ENCODE measurements at regions not wholly inside any gene's neighbourhood (a gene's known extent, or its start where the extent isn't known, plus 50 kb on each side); places are given as distances from the start of the nearest gene placed in this dataset.

DNA sequence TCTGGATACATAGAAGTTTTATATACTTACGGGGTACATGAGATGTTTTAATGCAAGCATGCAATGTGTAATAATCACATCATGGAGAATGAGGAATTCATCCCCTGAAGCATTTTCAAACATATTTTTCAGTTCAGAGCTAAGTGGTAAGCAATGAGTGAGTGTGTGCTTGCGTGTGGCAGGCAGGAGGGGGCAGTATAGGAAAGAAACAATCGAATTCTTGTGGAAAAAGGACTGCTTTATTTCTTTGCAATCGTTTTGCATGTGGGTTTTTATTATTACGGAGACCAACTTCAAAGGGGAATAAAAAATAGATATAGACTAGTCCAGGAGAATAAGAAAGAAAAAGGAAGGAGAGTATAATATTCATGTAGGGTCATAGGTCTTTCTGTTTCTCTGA, 271.6 kb downstream of the CHL1 start:
- TF ChIP-seq, protein P1, sequence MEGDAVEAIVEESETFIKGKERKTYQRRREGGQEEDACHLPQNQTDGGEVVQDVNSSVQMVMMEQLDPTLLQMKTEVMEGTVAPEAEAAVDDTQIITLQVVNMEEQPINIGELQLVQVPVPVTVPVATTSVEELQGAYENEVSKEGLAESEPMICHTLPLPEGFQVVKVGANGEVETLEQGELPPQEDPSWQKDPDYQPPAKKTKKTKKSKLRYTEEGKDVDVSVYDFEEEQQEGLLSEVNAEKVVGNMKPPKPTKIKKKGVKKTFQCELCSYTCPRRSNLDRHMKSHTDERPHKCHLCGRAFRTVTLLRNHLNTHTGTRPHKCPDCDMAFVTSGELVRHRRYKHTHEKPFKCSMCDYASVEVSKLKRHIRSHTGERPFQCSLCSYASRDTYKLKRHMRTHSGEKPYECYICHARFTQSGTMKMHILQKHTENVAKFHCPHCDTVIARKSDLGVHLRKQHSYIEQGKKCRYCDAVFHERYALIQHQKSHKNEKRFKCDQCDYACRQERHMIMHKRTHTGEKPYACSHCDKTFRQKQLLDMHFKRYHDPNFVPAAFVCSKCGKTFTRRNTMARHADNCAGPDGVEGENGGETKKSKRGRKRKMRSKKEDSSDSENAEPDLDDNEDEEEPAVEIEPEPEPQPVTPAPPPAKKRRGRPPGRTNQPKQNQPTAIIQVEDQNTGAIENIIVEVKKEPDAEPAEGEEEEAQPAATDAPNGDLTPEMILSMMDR (IDR thresholded peaks at IDR 0.05), result peak; percentile 54
- no peak for DNase-seq (ENCODE audit: low spot score)
- no peak overlapping the region for H3K27ac Mint-ChIP-seq (ENCODE audit: unreplicated experiment)
- no peaks in the 10 kb centered on the region for H3K4me1 Mint-ChIP-seq (ENCODE audit: low read depth)
- H3K36me3 Mint-ChIP-seq (ENCODE audit: low read depth), result no peaks in the 10 kb centered on the region
- peaks cover 24% of the 10 kb centered on the region for H3K9me3 Mint-ChIP-seq (ENCODE audit: low read depth)
- H3K4me3 Mint-ChIP-seq (ENCODE audit: unreplicated experiment), result no peak overlapping the region
- peaks cover 2% of the 10 kb centered on the region for H3K27me3 Mint-ChIP-seq (ENCODE audit: low read depth)

DNA sequence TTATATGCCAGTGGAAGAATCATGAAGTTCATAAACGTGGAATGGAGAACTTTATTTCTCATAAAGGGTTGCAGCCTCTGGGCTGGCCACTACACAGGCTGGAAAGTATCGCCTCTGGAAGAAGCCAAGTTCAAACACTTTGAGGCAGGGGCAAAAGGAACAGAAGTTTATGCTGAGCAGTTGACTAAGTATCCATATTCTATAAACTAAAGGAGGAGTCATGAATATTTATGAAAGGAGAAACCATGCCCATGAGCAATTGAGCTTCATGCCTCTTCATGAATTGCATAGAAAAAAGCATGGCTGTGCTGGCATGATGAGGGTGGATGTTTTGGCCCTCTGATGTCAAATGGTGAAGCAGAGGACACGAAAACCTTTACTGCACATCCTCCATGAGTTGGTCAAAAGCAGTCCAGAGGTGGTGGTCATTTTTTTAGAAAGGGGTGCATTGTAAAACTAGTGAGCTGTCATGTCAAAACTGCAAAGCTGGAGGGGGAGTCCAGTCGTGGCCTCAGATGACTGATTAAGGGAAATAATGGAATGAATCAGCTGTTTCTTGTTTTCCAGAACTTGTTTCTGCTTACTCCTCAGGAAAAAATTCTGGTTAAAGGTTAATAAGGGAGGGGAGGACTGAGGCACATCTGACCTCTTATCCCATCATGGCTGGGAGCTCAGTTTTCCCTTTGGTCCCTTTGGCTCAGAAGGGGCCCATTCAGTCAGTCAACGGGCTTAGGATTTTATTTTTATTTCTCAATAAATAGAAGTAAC, 276.7 kb downstream of the CHL1 start:
- H3K27me3 Mint-ChIP-seq (ENCODE audit: low read depth), result no peaks in the 10 kb centered on the region
- TF ChIP-seq, protein P1 (IDR thresholded peaks at IDR 0.05), result no peak
- H3K27ac Mint-ChIP-seq (ENCODE audit: unreplicated experiment), result no peak overlapping the region
- no peaks in the 10 kb centered on the region for H3K4me1 Mint-ChIP-seq (ENCODE audit: low read depth)
- no peak overlapping the region for H3K4me3 Mint-ChIP-seq (ENCODE audit: unreplicated experiment)
- H3K36me3 Mint-ChIP-seq (ENCODE audit: low read depth), result no peaks in the 10 kb centered on the region
- DNase-seq (ENCODE audit: low spot score), result no peak
- peaks cover 26% of the 10 kb centered on the region for H3K9me3 Mint-ChIP-seq (ENCODE audit: low read depth)

DNA sequence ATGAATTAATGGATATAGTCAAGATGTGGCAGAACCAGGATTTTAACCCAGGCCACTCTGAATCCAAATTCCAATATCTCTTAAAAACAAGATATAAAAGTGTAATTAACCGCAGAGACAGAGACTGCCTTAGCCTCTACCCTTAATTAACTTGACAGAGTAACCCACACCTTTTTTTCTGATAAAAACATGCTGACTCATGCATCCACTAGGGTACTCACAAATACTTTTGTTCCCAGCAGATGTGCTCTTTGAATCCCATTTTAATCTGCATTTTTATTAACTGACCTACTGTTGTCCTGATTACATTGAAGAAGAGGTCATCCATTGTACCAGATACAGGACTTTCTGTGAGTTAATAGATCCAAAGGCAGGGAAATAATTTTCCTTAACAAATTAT, 278.3 kb downstream of the CHL1 start:
- H3K27me3 Mint-ChIP-seq (ENCODE audit: low read depth), result no peaks in the 10 kb centered on the region
- peaks cover 36% of the 10 kb centered on the region for H3K9me3 Mint-ChIP-seq (ENCODE audit: low read depth)
- no peaks in the 10 kb centered on the region for H3K4me1 Mint-ChIP-seq (ENCODE audit: low read depth)
- H3K27ac Mint-ChIP-seq (ENCODE audit: unreplicated experiment), result no peak overlapping the region
- H3K4me3 Mint-ChIP-seq (ENCODE audit: unreplicated experiment), result no peak overlapping the region
- DNase-seq (ENCODE audit: low spot score), result no peak
- no peaks in the 10 kb centered on the region for H3K36me3 Mint-ChIP-seq (ENCODE audit: low read depth)
- TF ChIP-seq, protein P1 (IDR thresholded peaks at IDR 0.05), result no peak

DNA sequence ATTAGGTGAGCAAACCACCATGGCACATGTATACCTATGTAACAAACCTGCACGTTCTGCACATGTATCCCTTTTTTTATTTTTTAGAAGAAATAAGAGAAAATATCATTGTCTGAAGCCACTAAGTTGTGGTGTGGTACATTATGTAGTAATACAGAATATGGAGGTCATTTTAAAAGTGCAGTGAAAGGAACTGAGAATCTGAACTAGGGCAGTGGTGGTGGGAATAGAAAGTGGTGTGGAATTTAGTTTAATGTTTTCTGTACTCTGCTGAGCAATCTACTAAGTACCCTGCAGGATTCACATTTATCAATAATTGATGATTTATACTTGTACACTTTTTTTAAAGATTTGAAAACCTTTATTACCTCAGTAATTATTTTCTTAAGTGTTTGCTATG, 283.5 kb downstream of the CHL1 start:
- no peaks in the 10 kb centered on the region for H3K4me1 Mint-ChIP-seq (ENCODE audit: low read depth)
- no peak overlapping the region for H3K4me3 Mint-ChIP-seq (ENCODE audit: unreplicated experiment)
- no peak for DNase-seq (ENCODE audit: low spot score)
- H3K9me3 Mint-ChIP-seq (ENCODE audit: low read depth), result peaks cover 18% of the 10 kb centered on the region
- TF ChIP-seq, protein P1 (IDR thresholded peaks at IDR 0.05), result no peak
- no peak overlapping the region for H3K27ac Mint-ChIP-seq (ENCODE audit: unreplicated experiment)
- no peaks in the 10 kb centered on the region for H3K36me3 Mint-ChIP-seq (ENCODE audit: low read depth)
- H3K27me3 Mint-ChIP-seq (ENCODE audit: low read depth), result no peaks in the 10 kb centered on the region

DNA sequence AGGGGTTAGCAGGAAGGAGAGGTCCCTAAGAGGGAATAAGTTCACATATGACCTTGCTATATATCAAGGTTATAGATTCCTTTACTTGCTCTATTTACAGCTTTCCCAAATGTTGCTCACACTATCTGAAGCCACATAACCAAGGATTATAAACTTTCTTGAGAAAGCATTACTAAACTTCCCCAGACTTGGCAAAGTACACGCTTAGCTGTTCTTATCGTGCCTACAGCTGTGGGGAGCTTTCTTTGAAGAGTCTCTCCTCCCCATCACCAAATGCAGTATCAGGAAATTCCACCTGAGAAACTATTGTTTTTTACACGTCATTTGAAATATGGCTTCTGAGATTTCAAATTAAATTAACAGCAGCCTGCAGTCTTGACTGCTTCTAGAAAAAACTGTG, 284.5 kb downstream of the CHL1 start:
- no peaks in the 10 kb centered on the region for H3K4me1 Mint-ChIP-seq (ENCODE audit: low read depth)
- no peak overlapping the region for H3K27ac Mint-ChIP-seq (ENCODE audit: unreplicated experiment)
- TF ChIP-seq, protein P1 (IDR thresholded peaks at IDR 0.05), result no peak
- H3K36me3 Mint-ChIP-seq (ENCODE audit: low read depth), result no peaks in the 10 kb centered on the region
- no peak overlapping the region for H3K4me3 Mint-ChIP-seq (ENCODE audit: unreplicated experiment)
- peaks cover 18% of the 10 kb centered on the region for H3K9me3 Mint-ChIP-seq (ENCODE audit: low read depth)
- DNase-seq (ENCODE audit: low spot score), result no peak
- H3K27me3 Mint-ChIP-seq (ENCODE audit: low read depth), result no peaks in the 10 kb centered on the region
